Activated T-cell treated with anti-CD3 and anti-CD28 coated beads, Interleukin-2, amount 50 U/mL, for 24 hours (primary cell): ENCODE measurements at regions not wholly inside any gene's neighbourhood (a gene's known extent, or its start where the extent isn't known, plus 50 kb on each side); places are given as distances from the start of the nearest gene placed in this dataset.
"Not testable (repeated sequence)": the region's sequence is repeated elsewhere in the genome, so short reads cannot be mapped to it uniquely, and the experiment has no call there.

ENCODE experiments used
- DNase-seq: peaks from one replicate; pipeline ENCODE4 v3.0.0-alpha.2; 2020
- H3K27ac Mint-ChIP-seq: 2 replicates; pipeline ENCODE4 v1.8.0; 2020; ENCODE audit warnings: mild to moderate bottlenecking, mixed read lengths
- H3K27me3 Mint-ChIP-seq: 2 replicates; pipeline ENCODE4 v1.8.0; 2020; ENCODE audit warnings: mixed read lengths
- H3K36me3 Mint-ChIP-seq: 2 replicates; pipeline ENCODE4 v1.8.0; 2020; ENCODE audit warnings: low read depth, mixed read lengths
- H3K4me1 Mint-ChIP-seq: 2 replicates; pipeline ENCODE4 v1.8.0; 2020; ENCODE audit warnings: low read depth, mixed read lengths
- H3K4me3 Mint-ChIP-seq: 2 replicates; pipeline ENCODE4 v1.8.0; 2020; ENCODE audit warnings: mild to moderate bottlenecking, moderate library complexity, mixed read lengths
- H3K9me3 Mint-ChIP-seq: 2 replicates; pipeline ENCODE4 v1.8.0; 2020; ENCODE audit warnings: mixed read lengths

DNA sequence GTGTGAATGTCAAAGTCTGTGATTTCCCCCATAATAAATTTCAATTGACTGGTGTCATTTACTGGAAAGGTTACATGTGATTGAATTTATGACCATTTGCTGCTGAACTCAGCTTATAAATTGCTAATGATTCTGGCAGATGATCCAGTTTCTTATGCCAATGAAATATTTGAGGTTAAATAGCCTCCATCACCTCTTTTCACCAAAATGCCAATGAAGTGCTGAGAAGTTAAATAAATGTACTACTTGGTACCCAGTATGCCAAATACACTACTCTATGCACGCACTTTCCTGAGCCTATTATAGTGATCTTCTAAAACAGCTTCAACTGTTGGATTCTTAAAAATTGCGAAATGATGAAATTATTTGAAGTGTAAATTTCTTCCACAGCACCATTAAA, 741.4 kb downstream of the PLA2G4A start:
- no peak for DNase-seq
- no peaks in the 10 kb centered on the region for H3K27me3 Mint-ChIP-seq
- no peaks in the 10 kb centered on the region for H3K36me3 Mint-ChIP-seq
- no peak overlapping the region for H3K27ac Mint-ChIP-seq
- no peaks in the 10 kb centered on the region for H3K4me1 Mint-ChIP-seq
- peaks cover under 1% of the 10 kb centered on the region for H3K9me3 Mint-ChIP-seq
- H3K4me3 Mint-ChIP-seq, result no peak overlapping the region

DNA sequence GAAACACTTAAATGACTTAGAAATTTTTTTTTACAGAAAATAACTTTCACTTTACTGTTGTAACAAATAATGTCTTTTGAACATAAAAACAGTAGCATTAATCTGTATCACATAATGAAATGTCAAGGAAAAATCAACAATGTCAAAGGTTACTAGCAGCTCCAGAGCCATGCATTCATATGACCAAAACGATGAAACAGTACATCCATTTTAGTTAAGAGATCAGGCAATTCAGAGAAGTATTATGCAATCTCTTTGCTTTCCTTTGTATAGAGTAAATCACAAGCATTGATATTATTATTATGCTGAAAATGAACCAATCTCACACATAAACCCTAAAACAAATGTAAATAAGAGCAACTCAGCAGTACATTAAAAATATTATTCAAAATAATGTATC, 748.9 kb downstream of the PLA2G4A start:
- no peak overlapping the region for H3K27ac Mint-ChIP-seq
- H3K36me3 Mint-ChIP-seq, result no peaks in the 10 kb centered on the region
- no peak overlapping the region for H3K4me3 Mint-ChIP-seq
- no peak for DNase-seq
- H3K27me3 Mint-ChIP-seq, result no peaks in the 10 kb centered on the region
- H3K9me3 Mint-ChIP-seq, result peaks cover 8% of the 10 kb centered on the region
- H3K4me1 Mint-ChIP-seq, result no peaks in the 10 kb centered on the region

DNA sequence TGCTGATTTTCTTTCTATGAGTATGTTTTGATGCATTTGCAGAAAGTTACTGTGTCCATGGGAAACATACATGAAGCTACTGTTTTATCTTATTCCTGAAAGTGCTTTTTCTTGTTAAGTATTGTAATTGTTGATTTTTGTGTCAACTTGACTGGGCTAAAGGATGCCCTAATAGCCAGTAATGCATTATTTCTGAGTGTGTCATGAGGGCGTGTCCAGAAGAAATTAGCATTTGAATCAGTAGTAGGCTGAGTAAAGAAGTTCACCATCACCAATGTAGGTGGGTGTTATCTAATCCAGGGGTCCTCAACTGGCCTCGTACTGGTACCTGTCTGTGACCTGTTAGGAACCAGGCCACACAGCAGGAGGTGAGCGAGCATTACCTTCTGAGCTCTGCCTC, 760.2 kb downstream of the PLA2G4A start:
- Mint-ChIP-seq H3K27me3 (no peaks in the 10 kb centered on the region), H3K36me3 (no peaks in the 10 kb centered on the region), H3K4me1 (no peaks in the 10 kb centered on the region), H3K27ac (no peak overlapping the region), H3K9me3 (no peaks in the 10 kb centered on the region), H3K4me3 (no peak overlapping the region)
- no peak for DNase-seq

DNA sequence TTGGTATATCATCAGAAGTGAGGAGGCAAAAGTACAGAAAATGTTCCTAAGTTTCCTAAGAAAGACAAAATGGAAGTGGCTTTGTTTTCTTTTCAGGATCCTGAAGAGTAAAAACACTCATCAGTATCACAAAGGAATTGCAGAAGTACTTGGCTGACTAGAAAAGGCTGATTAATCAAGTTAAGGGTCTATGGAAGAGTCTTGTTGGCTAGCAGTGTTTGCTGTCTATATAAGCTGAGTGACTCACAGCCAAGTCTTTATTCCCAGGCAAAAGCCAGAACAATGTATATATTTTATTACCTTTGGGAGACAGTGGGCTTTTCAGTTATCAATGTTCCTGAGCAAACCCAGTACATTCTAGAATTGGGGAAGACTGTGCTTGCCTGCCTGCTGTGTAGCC, 777.0 kb downstream of the PLA2G4A start:
- no peaks in the 10 kb centered on the region for H3K4me1 Mint-ChIP-seq
- H3K9me3 Mint-ChIP-seq, result peaks cover 12% of the 10 kb centered on the region
- H3K36me3 Mint-ChIP-seq, result no peaks in the 10 kb centered on the region
- H3K4me3 Mint-ChIP-seq, result no peak overlapping the region
- DNase-seq, result no peak
- no peak overlapping the region for H3K27ac Mint-ChIP-seq
- H3K27me3 Mint-ChIP-seq, result no peaks in the 10 kb centered on the region

DNA sequence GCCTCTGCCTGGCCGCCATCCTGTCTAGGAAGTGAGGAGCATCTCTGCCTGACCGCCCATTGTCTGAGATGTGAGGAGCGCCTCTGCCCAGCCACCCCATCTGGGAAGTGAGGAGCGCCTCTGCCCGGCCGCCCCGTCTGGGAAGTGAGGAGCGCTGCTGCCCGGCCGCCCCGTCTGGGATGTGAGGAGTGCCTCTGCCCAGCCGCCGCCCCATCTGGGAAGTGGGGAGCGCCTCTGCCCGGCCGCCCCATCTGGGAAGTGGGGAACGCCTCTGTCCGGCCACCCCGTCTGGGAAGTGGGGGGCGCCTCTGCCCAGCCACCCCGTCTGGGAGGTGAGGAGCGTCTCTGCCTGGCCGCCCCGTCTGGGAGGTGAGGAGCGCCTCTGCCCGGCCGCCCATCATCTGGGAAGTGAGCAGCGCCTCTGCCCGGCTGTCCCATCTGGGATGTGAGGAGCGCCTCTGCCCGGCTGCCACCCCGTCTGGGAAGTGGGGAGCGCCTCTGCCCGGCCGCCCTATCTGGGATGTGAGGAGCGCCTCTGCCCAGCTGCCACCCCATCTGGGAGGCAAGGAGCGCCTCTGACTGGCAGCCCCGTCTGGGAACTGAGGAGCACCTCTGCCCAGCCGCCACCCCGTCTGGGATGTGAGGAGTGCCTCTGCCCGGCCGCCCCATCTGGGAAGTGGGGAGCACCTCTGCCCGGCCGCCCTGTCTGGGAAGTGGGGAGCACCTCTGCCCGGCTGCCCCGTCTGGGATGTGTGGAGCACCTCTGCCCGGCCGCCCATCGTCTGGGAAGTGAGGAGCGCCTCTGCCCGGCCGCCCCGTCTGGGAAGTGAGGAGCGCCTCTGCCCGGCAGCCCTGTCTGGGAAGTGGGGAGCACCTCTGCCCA, 787.3 kb downstream of the PLA2G4A start:
- peaks cover 16% of the 10 kb centered on the region for H3K9me3 Mint-ChIP-seq
- H3K27ac Mint-ChIP-seq, H3K27me3 Mint-ChIP-seq, H3K4me1 Mint-ChIP-seq, H3K36me3 Mint-ChIP-seq, DNase-seq, H3K4me3 Mint-ChIP-seq: not testable (repeated sequence)

DNA sequence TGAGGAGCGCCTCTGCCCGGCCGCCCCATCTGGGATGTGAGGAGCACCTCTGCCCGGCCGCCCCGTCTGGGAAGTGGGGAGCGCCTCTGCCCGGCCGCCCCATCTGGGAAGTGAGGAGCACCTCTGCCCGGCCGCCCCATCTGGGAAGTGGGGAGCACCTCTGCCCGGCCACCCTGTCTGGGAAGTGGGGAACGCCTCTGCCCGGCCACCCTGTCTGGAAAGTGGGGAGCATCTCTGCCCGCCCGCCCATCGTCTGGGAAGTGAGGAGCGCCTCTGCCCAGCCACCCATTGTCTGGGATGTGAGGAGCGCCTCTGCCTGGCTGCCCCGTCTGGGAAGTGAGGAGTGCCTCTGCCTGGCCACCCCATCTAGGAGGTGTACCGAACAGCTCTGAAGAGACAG, 788.1 kb downstream of the PLA2G4A start:
- H3K27me3 Mint-ChIP-seq, H3K27ac Mint-ChIP-seq, H3K36me3 Mint-ChIP-seq, H3K4me3 Mint-ChIP-seq, DNase-seq, H3K9me3 Mint-ChIP-seq, H3K4me1 Mint-ChIP-seq: not testable (repeated sequence)

DNA sequence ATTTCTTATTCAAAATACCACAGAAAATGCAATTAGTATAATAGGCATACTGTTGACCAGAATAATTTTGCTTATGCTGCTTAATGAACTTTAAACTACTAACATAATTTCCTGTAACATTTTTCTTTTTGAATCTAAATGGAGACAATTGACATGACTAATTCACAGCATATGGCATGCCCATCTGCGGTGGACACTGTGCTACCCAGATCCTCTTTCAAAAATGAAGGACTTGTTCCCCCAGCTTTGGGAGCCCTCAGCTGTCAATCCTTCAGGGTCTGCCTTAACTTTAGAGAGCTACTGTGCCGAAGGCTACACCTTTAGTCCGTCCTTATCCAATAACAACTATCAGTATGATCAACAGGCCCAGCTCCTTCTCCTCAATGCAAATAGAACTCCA, 789.0 kb downstream of the PLA2G4A start:
- no peak for DNase-seq
- Mint-ChIP-seq H3K36me3 (no peaks in the 10 kb centered on the region), H3K27ac (no peak overlapping the region), H3K4me3 (no peak overlapping the region), H3K27me3 (no peaks in the 10 kb centered on the region), H3K4me1 (no peaks in the 10 kb centered on the region), H3K9me3 (peaks cover 10% of the 10 kb centered on the region)

DNA sequence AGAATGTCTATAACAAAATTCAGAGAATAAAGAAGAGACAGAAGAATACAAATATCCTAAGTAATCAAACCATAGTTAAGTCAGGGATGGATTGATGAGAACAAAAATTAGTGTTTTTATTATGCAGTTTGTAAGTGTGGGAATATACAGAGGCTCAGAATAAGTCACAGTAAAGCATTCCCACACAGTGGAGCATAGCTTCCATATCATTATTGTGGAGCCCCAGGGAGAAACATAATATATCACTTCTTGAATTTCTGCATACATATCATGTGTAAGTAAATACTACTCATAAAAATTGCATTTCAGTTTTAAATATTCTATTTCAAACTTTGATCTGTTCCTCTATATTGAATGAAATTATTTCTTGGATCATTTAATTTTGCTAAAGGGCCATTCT, 790.4 kb downstream of the PLA2G4A start:
- Mint-ChIP-seq H3K9me3 (peaks cover 10% of the 10 kb centered on the region), H3K36me3 (no peaks in the 10 kb centered on the region), H3K4me1 (no peaks in the 10 kb centered on the region), H3K27me3 (no peaks in the 10 kb centered on the region), H3K4me3 (no peak overlapping the region), H3K27ac (no peak overlapping the region)
- no peak for DNase-seq

DNA sequence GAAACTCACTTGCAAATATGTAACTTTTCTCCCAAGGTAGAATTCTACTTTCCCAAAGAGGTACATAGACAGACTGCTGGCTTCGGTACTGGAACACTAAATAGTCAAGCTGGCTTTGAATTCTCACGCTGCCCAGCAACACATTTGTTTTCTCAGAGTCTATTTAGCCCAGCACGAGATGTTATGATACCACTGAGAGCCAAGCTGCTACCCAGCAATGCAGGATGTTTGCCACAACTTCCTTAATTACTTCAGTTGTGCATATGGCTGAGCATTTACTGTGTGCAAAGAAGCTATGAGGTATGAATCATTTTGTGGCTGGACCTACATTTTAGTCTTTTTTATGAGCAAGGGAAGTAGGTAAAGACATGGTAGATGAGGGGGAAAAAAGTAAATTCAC, 793.2 kb downstream of the PLA2G4A start:
- Mint-ChIP-seq H3K36me3 (no peaks in the 10 kb centered on the region), H3K27ac (no peak overlapping the region), H3K27me3 (no peaks in the 10 kb centered on the region), H3K4me3 (no peak overlapping the region), H3K4me1 (no peaks in the 10 kb centered on the region), H3K9me3 (peaks cover 5% of the 10 kb centered on the region)
- DNase-seq, result no peak

DNA sequence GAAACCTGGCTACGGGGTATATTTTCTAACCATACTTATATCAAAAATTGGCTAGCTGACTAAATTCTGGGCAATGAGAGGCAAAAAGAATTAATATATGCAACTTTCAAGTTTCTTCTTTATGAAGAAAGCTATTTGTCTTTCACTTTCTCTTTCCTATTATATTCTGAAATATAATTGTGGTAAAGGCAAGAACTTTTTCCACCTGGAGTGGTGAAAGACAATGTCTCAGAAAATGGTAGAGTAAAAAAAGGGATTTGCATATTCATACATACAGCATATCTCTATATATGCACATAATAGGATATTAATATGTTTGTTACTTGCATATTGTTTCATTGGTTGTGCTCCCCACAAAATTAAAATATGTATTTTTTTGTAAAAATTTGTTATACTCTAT, 793.8 kb downstream of the PLA2G4A start:
- H3K27ac Mint-ChIP-seq, result no peak overlapping the region
- peaks cover 2% of the 10 kb centered on the region for H3K9me3 Mint-ChIP-seq
- no peaks in the 10 kb centered on the region for H3K27me3 Mint-ChIP-seq
- H3K4me1 Mint-ChIP-seq, result no peaks in the 10 kb centered on the region
- no peaks in the 10 kb centered on the region for H3K36me3 Mint-ChIP-seq
- DNase-seq, result no peak
- no peak overlapping the region for H3K4me3 Mint-ChIP-seq

DNA sequence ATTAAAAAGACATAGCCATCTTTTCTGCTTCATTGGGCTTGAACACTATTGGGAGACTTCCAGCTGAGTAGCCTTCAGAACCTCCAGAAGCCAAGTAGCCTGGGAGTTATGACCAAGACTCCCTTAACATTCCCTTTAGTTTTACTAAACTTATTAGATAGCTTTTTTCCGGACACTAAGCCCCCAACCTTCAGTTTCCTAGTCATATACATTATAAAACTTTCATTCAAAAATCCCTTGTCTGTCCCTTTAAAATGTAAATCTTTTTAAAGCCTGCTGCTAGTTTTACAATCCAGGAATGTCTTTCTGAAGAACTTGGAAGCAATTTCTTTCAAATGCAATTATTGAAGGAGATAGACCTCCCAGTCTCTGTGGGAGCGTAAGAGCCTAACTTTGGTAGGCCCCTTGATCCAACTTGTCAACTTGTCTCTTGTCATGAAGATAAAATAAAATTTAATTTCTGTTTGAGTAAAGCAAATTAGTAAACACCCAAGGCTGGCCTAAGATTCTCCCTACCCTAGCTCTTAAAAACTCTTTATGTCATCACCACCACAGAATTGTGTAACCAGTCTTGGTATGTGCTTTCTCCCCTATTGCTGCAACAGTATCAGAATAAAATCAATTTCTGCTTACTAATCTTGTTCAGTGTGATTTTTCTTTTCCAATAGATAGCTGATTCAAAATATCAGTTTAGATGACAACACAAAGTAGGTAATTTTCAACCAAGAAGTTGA, 796.2 kb downstream of the PLA2G4A start:
- Mint-ChIP-seq H3K27me3 (no peaks in the 10 kb centered on the region), H3K4me1 (no peaks in the 10 kb centered on the region), H3K9me3 (peaks cover 4% of the 10 kb centered on the region), H3K4me3 (no peak overlapping the region), H3K27ac (no peak overlapping the region), H3K36me3 (no peaks in the 10 kb centered on the region)
- no peak for DNase-seq

DNA sequence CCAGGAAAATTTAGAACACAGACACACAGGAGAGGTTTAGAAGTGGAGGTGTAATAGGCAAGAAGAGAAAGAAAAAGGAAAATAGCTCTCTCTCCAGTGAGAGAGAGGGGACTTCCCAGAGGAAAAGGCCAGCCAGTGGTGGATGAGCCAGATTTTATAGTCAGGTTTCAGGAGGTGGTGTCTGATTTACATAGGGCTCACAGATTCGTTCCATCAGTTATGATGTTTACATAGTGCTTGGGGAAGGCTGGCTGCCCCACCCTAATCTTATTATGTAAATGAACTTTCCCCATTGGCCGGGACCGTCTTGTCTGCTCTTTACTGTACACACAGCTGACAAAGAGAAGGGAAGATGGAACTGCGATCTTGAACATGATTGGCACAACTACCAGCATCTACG, 797.3 kb downstream of the PLA2G4A start:
- Mint-ChIP-seq H3K27ac (no peak overlapping the region), H3K36me3 (no peaks in the 10 kb centered on the region), H3K4me3 (no peak overlapping the region), H3K27me3 (no peaks in the 10 kb centered on the region), H3K4me1 (no peaks in the 10 kb centered on the region), H3K9me3 (peaks cover 9% of the 10 kb centered on the region)
- no peak for DNase-seq

DNA sequence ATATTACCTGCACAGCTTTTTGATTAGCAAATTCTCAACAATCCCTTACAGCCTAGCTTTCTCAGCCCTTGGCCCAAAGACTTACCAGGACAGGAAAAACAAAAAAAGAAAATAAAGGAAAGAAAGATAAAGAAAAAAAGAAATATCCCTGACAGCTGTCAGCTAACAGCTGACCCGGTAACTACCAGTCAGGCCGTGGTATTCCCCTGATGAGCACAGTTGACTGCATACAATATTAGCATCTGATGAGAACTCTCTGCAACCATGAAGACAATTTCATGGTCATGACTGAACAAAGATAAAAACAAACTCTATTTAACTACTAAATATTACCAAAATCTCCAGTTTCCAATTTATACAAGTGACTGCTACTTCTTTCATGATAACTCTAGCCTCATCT, 798.8 kb downstream of the PLA2G4A start:
- no peak for DNase-seq
- Mint-ChIP-seq H3K27me3 (no peaks in the 10 kb centered on the region), H3K4me1 (no peaks in the 10 kb centered on the region), H3K27ac (no peak overlapping the region), H3K36me3 (no peaks in the 10 kb centered on the region), H3K9me3 (peaks cover 9% of the 10 kb centered on the region), H3K4me3 (no peak overlapping the region)

DNA sequence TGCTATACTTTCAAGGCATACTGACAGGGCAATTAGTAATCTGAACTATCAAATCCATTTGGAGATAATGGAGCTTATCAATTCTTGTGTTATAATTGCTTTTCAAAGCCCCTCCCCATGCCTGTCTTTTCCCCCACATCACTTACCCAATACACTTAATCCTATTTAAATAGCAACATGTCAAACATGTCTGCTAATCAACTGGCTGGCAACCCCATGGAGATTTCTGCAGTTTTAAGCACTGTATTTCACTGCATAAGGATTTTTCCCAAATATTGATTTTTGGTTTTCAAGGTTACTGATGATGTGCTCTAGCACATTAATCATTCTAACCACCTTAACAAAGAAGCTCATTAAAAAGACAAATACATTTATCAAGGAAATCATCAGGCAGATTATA, 800.3 kb downstream of the PLA2G4A start:
- Mint-ChIP-seq H3K27me3 (no peaks in the 10 kb centered on the region), H3K27ac (no peak overlapping the region), H3K4me3 (no peak overlapping the region), H3K36me3 (no peaks in the 10 kb centered on the region), H3K4me1 (no peaks in the 10 kb centered on the region), H3K9me3 (peaks cover 9% of the 10 kb centered on the region)
- no peak for DNase-seq

DNA sequence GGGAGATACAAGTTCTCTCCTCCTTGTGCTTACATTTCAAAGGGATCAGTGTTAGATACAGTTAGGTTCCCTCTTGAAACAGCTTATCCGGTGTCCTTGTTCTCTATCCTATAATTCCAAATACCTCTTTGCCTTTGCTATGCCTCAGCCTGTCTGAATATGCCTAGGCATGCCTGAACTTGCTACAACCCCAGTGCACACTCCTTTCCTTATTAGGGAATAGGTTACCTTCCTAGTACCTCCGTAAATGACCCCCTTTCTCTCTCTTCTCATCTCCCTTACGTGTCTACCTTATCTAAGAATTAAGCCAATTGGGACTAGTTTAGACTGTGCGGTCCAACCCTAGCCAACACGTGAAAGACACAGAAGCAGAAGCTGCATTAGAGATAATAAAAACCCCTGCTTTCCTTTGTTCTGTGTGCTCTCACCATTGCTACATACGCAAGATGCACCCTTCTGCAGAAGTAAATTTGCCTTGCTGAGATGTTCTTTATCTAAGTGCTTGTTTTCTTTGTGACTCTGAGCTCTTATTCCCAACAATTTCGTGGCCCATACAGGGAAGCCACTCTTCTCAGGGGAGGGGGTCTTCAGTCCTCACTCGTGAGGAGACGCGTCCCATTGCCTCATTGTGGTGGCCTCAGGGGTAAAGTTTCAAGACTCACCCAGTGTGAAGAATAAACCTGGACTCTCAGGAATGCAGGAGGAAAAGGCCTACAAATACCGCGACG, 802.1 kb downstream of the PLA2G4A start:
- DNase-seq, result no peak
- H3K4me3 Mint-ChIP-seq, result no peak overlapping the region
- no peaks in the 10 kb centered on the region for H3K4me1 Mint-ChIP-seq
- no peaks in the 10 kb centered on the region for H3K36me3 Mint-ChIP-seq
- peaks cover 9% of the 10 kb centered on the region for H3K9me3 Mint-ChIP-seq
- no peak overlapping the region for H3K27ac Mint-ChIP-seq
- no peaks in the 10 kb centered on the region for H3K27me3 Mint-ChIP-seq
